Activated T-cell treated with anti-CD3 and anti-CD28 coated beads, Interleukin-2, amount 50 U/mL, for 48 hours (primary cell): ENCODE measurements at regions not wholly inside any gene's neighbourhood (a gene's known extent, or its start where the extent isn't known, plus 50 kb on each side); places are given as distances from the start of the nearest gene placed in this dataset.

Source experiments
- DNase-seq, 2 experiments: peaks; one replicate each; pipeline ENCODE4 v3.0.0-alpha.2; 2020

GRCh38 chr20:62583424-62583920 is 58.8 kb upstream of the SLCO4A1 start:
- DNase-seq, result no peak

GRCh38 chr20:62584671-62585460 is 57.4 kb upstream of the SLCO4A1 start:
- no peak for DNase-seq

GRCh38 chr20:62585461-62585970 is 56.8 kb upstream of the SLCO4A1 start:
- no peak for DNase-seq

- no peak for DNase-seq
Measured at GRCh38 chr20:62586799-62587198, 55.5 kb upstream of the SLCO4A1 start.

- peak; percentile 61 to 67 for DNase-seq
Measured at GRCh38 chr20:62587757-62588402, 54.4 kb upstream of the SLCO4A1 start.

GRCh38 chr20:62588458-62589149 is 53.7 kb upstream of the SLCO4A1 start:
- no peak for DNase-seq

- DNase-seq, result no peak
Measured at GRCh38 chr20:62589150-62589498, 53.2 kb upstream of the SLCO4A1 start.

GRCh38 chr20:62589720-62590119 is 52.6 kb upstream of the SLCO4A1 start:
- DNase-seq, result no peak

- no peak for DNase-seq
Measured at GRCh38 chr20:62590309-62591121, 51.8 kb upstream of the SLCO4A1 start.

GRCh38 chr20:62591122-62591468 is 51.2 kb upstream of the SLCO4A1 start:
- DNase-seq, result no peak

GRCh38 chr20:62591591-62591990 is 50.7 kb upstream of the SLCO4A1 start:
- DNase-seq, result no peak
